Astrocyte of the hippocampus (primary cell): ENCODE measurements at regions not wholly inside any gene's neighbourhood (a gene's known extent, or its start where the extent isn't known, plus 50 kb on each side); places are given as distances from the start of the nearest gene placed in this dataset.
"Not testable (repeated sequence)": the region's sequence is repeated elsewhere in the genome, so short reads cannot be mapped to it uniquely, and the experiment has no call there.

ENCODE experiments used
- DNase-seq: peaks from one replicate; pipeline ENCODE4 v3.0.0; 2011; ENCODE audit warnings: low read depth, low spot score

- DNase-seq: peak; percentile 3
These were observed 662.5 kb downstream of the LUZP2 start for GRCh38 chr11:25159341-25159740.

DNA sequence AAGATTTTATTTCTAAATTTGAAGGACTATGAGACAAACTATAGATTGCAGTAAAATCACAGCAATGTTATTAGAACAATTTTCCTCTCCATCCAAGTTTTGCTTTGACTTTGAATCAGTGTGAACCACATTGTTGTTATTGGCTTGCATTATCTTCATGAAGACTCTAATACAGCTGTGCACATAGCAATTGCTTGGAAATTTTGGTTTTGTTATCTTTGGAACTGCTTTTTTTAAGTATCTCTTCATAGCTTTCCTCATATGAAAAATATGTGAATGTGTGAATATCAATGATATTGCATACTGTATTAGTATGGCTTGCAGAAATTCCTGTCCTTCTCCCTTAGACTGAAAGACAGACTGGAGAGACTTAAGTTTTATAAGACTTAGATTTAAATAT, 666.6 kb downstream of the LUZP2 start:
- peak; percentile 8 for DNase-seq

DNA sequence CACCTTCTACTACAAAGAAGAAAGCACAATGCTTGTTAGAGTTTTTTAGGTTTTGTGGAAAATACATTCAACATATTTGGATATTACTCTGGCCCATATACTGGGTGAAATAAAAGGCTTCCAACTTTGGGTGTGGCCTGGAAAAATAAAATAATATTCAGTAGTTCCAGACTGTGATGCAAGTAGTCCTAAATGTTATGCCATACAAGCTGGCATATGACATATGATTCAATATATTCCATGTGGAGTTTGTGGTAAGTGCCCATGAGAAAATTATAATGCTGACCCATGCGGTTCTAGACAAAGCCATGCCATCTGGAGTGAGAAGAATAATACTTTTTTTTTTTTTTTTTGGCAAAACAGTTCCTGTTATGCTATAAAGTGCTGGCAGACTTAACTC, 683.3 kb downstream of the LUZP2 start:
- no peak for DNase-seq

GRCh38 chr11:25183411-25183810, 686.6 kb downstream of the LUZP2 start:
- DNase-seq: no peak

GRCh38 chr11:25197515-25197914, 700.7 kb downstream of the LUZP2 start:
- no peak for DNase-seq

- no peak for DNase-seq
These were observed 701.9 kb downstream of the LUZP2 start for GRCh38 chr11:25198704-25199103.

DNA sequence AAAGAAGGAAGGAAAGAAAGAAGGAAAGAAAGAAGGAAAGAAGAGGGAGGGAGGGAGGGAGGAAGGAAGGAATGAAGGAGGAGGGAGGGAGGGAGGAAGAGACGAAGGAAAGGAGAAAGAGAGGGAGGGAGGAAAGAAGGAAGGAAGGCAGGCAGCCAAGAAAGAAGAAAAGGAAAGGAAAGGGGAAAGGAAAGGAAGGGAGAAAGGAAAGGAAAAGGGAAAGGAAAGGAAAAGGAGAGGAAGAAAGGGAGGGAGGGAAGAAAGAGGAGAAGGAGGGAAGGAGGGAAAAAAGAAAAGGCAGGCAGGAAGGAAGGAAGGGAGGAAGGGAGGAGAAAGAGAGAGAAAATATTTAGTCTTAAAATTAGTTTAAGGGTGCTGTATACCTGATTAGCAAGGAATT, 704.1 kb downstream of the LUZP2 start:
- no peak for DNase-seq

GRCh38 chr11:25206762-25207161, 709.9 kb downstream of the LUZP2 start:
- no peak for DNase-seq

GRCh38 chr11:25211635-25212254, 714.9 kb downstream of the LUZP2 start:
- no peak for DNase-seq

DNA sequence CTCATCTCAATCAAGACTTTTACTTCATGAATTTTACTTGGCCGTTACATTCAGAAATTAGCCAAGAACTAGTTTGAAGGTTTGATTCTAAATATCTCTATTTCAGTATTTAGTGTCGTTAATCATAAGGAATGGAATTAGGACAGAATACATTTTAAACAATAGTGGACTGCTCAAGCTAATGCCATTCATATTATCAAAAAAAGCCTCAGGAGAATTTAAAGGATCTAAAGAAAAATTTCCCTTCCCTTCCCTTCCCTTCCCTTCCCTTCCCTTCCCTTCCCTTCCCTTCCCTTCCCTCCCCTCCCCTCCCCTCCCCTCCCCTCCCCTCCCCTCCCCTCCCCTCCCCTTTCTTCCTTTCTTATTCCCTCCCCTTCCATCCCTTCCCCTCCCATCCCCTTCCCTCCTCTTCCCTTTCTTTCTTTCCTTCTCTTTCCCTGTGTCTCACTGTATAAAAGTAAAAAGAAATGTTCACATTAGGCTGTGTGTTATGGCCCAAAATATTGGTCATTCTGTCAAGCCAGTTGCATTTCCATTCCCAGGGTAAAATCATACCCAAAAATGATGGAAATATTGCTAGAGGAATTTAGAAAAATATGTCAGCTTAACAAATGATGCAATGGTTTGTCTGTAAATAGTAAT, 717.8 kb downstream of the LUZP2 start:
- DNase-seq: no peak

- DNase-seq: no peak
These were observed 721.2 kb downstream of the LUZP2 start for GRCh38 chr11:25218036-25218435.

DNA sequence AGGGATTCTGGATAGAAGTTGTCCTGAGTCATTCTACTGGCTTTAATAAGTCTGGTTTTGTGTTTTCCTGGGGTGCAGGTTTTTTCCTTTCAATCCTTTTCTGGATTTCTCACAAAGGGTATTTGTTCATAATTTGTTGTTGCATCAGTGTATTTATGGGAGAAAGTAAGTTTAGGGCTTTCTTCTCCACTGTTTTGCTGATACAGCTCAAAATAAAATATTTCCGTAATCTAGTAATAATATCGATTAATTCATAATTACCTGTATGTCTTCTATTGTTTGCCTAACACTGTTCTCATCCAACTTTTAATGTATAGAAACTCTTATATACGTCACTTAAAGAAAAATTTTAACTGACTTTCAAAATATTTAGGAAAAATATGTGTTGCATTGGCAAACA, 728.2 kb downstream of the LUZP2 start:
- no peak for DNase-seq

DNA sequence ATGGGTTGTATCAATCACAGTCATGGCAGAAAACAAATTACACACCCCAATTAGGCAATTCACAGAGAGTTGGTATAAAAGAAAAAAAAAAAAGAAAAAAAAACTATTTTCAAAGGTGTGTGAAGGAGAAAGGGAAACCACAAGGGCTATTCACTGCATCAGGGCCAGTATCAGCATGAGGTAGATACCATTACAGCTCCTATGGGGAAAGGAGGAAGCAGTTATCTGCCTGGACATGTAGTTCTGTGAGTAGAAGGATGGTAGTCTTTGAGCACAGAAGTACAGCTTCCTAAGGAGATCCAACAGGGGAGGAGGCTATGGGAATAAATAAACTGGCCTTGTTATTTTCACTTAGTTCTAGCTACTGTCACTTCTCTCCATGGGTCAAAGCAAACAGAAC, 746.1 kb downstream of the LUZP2 start:
- no peak for DNase-seq

GRCh38 chr11:25244126-25244525, 747.3 kb downstream of the LUZP2 start:
- DNase-seq: no peak

DNA sequence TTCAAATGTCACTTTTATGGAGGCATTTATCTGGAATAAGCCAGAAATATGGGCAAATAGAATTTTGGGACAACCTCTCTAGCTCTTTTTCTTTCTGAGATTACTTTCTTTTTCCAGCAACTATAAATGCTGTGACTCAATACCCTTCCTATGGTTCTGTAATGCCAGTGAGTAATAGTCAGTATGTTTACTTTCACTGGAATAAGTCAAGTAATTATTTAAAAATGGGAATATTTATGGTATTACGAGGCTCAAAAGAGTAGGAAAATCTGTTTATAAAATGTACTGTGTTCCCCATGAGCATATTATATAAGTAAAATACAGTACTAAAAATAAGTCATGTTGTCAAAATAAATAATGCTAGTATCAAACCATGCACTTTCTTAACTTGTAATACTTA, 750.5 kb downstream of the LUZP2 start:
- DNase-seq: no peak

DNA sequence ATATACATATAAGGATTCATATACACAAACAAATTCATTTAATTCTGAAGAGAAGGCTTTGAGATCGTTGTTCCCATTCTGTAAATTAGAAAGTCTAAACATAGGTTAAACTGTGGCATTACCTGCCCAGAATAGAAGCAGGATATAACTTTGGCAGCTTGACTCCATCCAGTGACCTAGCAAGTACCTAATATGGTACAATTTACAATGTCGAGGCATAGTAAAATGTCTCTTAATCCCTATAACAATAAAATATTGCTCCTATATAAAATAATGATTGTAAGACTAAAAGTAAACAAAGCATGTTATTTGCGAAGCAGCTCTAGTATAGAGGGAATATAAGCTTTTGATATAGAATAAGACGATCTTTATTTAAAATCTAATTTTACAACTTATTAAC, 756.0 kb downstream of the LUZP2 start:
- no peak for DNase-seq

- not testable (repeated sequence) for DNase-seq
These were observed 767.0 kb downstream of the LUZP2 start for GRCh38 chr11:25263861-25264260.

GRCh38 chr11:25271301-25271700, 774.4 kb downstream of the LUZP2 start:
- no peak for DNase-seq

DNA sequence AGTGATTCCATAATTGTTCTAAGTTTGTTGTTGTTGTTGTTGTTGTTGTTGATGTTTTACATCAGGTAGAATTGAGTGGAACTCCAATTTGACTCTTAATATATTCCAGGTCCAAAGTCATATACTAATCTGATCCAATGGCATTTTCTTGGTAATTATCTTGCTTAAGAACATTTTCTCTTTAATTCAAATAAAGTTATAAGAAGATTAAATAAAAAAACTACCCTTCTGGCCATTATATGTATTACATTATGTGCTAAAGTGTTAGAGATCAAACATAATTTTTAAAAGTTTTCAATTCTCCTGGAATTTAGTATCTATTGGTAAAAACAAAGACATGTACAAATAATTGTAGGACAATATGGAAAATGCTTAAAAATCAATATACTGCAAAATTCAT, 775.4 kb downstream of the LUZP2 start:
- DNase-seq: no peak

DNA sequence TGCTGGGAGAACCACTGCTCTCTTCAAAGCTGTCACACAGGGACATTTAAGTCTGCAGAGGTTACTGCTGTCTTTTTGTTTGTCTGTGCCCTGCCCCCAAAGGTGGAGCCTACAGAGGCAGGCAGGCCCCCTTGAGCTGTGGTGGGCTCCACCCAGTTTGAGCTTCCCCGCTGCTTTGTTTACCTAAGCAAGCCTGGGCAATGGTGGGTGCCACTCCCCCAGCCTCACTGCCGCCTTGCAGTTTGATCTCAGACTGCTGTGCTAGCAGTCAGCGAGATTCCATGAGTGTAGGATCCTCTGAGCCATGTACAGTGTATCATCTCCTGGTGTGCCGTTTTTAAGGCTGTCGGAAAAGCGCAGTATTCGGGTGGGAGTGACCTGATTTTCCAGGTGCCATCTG, 784.0 kb downstream of the LUZP2 start:
- DNase-seq: not testable (repeated sequence)

- no peak for DNase-seq
These were observed 796.3 kb downstream of the LUZP2 start for GRCh38 chr11:25293166-25293565.

DNA sequence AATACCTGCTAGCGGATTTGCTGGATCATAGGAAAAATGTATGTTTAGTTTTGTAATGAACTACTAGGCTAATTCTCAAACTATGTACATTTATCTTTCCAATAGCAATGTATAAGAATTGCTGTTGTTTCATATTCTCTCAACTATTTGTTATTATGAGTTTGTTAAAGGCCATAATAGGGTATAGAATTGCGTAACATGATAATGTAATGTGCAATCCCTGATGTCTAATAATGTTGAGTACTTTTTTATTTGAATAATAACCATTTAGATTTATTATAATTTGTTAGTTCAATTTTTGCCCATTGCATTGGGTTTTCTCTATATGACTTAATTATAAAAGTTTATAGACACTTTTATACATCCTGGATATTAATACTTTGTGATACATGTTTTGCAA, 801.6 kb downstream of the LUZP2 start:
- DNase-seq: no peak

DNA sequence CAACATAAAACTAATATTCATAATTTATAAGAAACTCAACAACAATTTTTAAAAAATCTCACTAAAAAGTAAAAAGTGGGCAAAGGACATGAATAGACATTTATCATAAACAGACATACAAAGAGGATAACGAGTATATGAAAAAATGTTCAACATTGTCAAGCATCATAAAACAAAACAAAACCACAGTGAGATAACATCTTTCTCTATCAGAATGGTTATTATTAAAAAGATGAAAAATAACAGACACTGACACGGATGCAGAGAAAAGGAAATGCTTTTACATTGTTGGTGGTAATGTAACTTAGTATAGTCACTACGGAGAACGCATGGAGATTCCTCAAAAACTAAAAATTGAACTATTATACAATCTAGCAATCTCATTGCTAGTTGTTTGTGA, 813.0 kb downstream of the LUZP2 start:
- no peak for DNase-seq

GRCh38 chr11:25317216-25317615, 820.4 kb downstream of the LUZP2 start:
- DNase-seq: no peak
